Heart right ventricle (tissue), 16 donors: ENCODE measurements at regions not wholly inside any gene's neighbourhood (a gene's known extent, or its start where the extent isn't known, plus 50 kb on each side); places are given as distances from the start of the nearest gene placed in this dataset.

Experiments used
- ATAC-seq, 8 donors: fragments of 200-7000 bp; cut with Tn5 transposase; one replicate each; pipeline ENCODE4 v1.9.1; 2020; ENCODE audit warnings: mild to moderate bottlenecking in 8 of 8, moderate library complexity in 8 of 8, moderate number of reproducible peaks in 1 of 8
- DNase-seq, 2 donors: peaks; one replicate each; pipeline ENCODE4 v3.0.0-alpha.2; 2020
- H3K27ac ChIP-seq, 10 donors: fragments of 200-600 bp; sonication (generic) in 2 of 10; one replicate each; pipeline versions ENCODE4 v1.5.0 to v1.8.0; 2020 to 2022; ENCODE audit warnings: mild to moderate bottlenecking in 3 of 10
- H3K27me3 ChIP-seq, 7 donors: fragments of 200-600 bp; one replicate each; pipeline ENCODE4 v1.8.0; 2021 to 2022; ENCODE audit warnings: mild to moderate bottlenecking in 2 of 7
- H3K36me3 ChIP-seq, 9 donors: fragments of 200-600 bp; sonication (generic) in 1 of 9; one replicate each; pipeline versions ENCODE4 v1.5.0 to v1.8.0; 2020 to 2022; ENCODE audit warnings: mild to moderate bottlenecking in 2 of 9
- H3K4me1 ChIP-seq, 9 donors: fragments of 200-600 bp; sonication (generic) in 1 of 9; one replicate each; pipeline versions ENCODE4 v1.5.0 to v1.8.0; 2020 to 2022; ENCODE audit warnings: mild to moderate bottlenecking in 4 of 9
- H3K4me3 ChIP-seq, 10 donors: fragments of 200-600 bp; sonication (generic) in 2 of 10; one replicate each; pipeline versions ENCODE4 v1.5.0 to v1.8.0; 2020 to 2022; ENCODE audit warnings: mild to moderate bottlenecking in 7 of 10, moderate library complexity in 2 of 10
- H3K9me3 ChIP-seq, 11 donors: fragments of 200-600 bp in 10 of 11; sonication (generic) in 2 of 11; one replicate each; pipeline versions ENCODE4 v1.5.0 to v1.8.0; 2013 to 2022; ENCODE audit warnings: mild to moderate bottlenecking in 2 of 11, control low read depth in 1 of 11, moderate library complexity in 1 of 11
- WGBS, 2 donors: extraction: QIAGEN DNeasy Blood & Tissue Kit; methylation state at CpG; one replicate each; pipeline ENCODE4 v1.1.7; 2013; ENCODE audit warnings: inconsistent platforms in 1 of 2; 5-methylcytosine and 5-hydroxymethylcytosine counted together
- intact Hi-C, 10 donors: fragments of 100-400 bp; cut with DNase I; formaldehyde crosslinking; loops; one replicate each; pipeline versions ENCODE4 v1.11.1 to v1.14.2; 2022
- TF ChIP-seq, protein P1 (sequence below), 9 donors: fragments of 200-600 bp; sonication (generic) in 2 of 9; IDR thresholded peaks; one replicate each; pipeline versions ENCODE4 v1.5.0 to v1.8.0; 2021 to 2022; ENCODE audit warnings: antibody characterized with exemption in 9 of 9, mild to moderate bottlenecking in 5 of 9, moderate library complexity in 1 of 9
- donor health status: Arrhythmogenic right ventricular cardiomyopathy.
- donor health status: ischemic (EF 13 %, LVEDD 7.1; RV severe dilation, severe dysfunction).
- donor health status: healthy with polysubstance abuse.
- donor health status: DM: no; HTN: yes; CAD: no.
- donor health status: DM: no; HTN: no; CAD: no.
- donor health status: ischemic (EF 25% LVEDD 6.9; RV normal size, moderate dysfunction).
- donor health status: ischemic (EF 25% LVEDD 5.7; RV mildly dilated, moderate dysfunction).
- donor health status: healthy.
- donor health status: DM: yes; HTN: yes; CAD: no.
- donor health status: Ischemic cardiomyopathy.
- donor health status: ischemic (EF 35%, LVEDD 5.7; RV mildly dilated, moderate dysfunction).
- donor health status: nonischemic (EF 11% LVEDD 7.7; RV severe dilation, severe dysfunction).
- donor health status: DM: yes; HTN: yes; CAD: no.
- donor health status: PGD.
- donor health status: ischemic (EF 29% LVEDD 5.4; RV normal size, mild dysfunction).
- donor health status: nonischemic (EF 23%, LVEDD 6.1; RV moderate dilation, normal function).

DNA sequence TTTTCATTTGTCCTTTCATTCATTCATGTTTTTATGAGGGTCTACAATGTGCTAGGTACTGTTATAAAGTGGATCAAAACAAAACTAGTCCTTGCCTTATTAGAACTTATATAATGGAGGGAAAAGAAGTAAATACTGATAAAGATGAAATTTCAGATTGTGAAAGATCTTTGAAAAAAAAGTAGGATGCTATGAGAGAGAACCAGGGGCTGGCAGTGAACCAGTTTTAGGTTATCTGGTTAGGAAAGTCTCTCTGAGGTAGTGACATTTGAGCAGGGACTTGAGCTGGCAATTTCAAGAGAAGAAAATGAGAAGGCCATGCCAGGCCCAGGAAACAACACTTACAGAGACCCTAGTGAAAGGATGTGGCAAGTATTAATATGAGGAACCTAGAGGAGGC, 57.3 kb upstream of the E2F7 start:
- no peak for ATAC-seq
- H3K4me1 ChIP-seq = no peaks in the 10 kb centered on the region
- DNase-seq = no peak
- no peak overlapping the region for H3K27ac ChIP-seq
- intact Hi-C loops = no loop called here
- H3K9me3 ChIP-seq = peaks cover 0 to 4% (median 0%) of the 10 kb centered on the region in 11 donors
- no peaks in the 10 kb centered on the region for H3K27me3 ChIP-seq
- TF ChIP-seq, protein P1, sequence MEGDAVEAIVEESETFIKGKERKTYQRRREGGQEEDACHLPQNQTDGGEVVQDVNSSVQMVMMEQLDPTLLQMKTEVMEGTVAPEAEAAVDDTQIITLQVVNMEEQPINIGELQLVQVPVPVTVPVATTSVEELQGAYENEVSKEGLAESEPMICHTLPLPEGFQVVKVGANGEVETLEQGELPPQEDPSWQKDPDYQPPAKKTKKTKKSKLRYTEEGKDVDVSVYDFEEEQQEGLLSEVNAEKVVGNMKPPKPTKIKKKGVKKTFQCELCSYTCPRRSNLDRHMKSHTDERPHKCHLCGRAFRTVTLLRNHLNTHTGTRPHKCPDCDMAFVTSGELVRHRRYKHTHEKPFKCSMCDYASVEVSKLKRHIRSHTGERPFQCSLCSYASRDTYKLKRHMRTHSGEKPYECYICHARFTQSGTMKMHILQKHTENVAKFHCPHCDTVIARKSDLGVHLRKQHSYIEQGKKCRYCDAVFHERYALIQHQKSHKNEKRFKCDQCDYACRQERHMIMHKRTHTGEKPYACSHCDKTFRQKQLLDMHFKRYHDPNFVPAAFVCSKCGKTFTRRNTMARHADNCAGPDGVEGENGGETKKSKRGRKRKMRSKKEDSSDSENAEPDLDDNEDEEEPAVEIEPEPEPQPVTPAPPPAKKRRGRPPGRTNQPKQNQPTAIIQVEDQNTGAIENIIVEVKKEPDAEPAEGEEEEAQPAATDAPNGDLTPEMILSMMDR (IDR thresholded peaks at IDR 0.05) = no peak
- no peaks in the 10 kb centered on the region for H3K36me3 ChIP-seq
- no peak overlapping the region for H3K4me3 ChIP-seq

DNA sequence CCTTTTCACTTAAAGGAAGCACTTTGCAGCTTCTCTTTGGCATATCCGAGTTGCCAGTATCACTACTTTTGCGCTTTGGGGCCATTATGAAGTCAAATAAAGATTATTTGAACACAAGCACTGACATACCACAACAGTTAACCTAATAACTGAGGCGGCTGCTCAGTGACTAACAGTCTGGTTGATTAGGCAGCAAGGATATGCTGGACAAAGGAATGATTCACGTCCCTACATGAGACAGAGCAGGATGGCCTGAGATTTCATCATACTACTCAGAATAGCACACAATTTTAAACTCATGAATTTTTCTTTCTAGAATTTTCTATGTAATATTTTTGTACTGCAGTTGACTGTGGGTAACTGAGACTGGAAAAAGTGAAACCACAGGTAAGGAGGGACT, 56.9 kb upstream of the E2F7 start:
- Histone ChIP-seq H3K27ac (no peak overlapping the region), H3K9me3 (peaks cover 0 to 4% (median 0%) of the 10 kb centered on the region in 11 donors), H3K36me3 (no peaks in the 10 kb centered on the region), H3K4me1 (no peaks in the 10 kb centered on the region), H3K4me3 (no peak overlapping the region), H3K27me3 (no peaks in the 10 kb centered on the region)
- intact Hi-C loops = no loop called here
- ATAC-seq (peak in 3 of 8 donors; percentile 42 to 88 (median 50)), DNase-seq (no peak)
- 48 to 61% methylated on average over 4 of the region's 4 CpGs for WGBS, 2 donors
- TF ChIP-seq, protein P1 (IDR thresholded peaks at IDR 0.05) = no peak

DNA sequence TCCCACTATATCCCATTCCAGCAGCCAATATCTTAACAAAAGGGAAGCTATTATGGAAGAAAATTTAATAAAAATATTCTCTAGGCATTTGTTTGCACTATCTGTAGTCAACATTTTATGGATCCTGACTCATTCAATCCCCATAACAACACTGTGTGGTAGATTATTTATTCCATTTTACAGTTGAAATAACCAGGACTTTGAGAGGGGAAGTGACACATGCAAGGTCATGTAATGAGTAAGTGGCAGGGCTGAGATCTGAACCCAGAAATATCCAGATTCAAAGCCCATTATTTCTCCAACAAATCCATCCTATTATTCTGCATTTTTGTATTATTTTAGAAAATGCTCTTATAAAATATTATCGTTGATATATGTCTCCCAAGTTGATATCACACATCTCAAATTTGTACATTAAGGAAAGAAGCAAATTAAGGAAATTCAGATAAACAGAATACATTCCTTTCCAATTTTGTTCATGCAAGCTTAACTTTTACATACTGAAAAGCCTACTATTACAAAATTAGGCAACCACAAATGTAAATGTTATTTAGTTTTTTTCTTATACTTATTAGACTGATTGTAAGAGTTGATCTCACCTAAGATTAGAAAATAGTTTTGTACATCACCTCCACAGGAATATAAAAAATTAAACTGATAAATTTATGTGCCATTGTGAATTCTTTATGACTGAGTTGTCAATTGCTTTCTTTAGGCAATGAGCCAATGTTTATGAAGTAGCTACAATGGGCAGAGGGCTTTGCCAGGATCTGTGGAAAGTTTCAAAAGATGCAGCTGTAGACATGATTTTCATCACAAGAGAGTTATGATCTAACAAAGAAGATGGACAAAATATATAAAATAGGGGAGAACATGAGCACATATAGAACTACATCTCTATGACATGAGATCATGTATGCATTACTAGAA, 55.1 kb upstream of the E2F7 start:
- H3K27me3 ChIP-seq = no peaks in the 10 kb centered on the region
- H3K27ac ChIP-seq = no peak overlapping the region
- ATAC-seq (no peak), DNase-seq (no peak)
- intact Hi-C loops = no loop called here
- TF ChIP-seq, protein P1 (IDR thresholded peaks at IDR 0.05) = no peak
- 79 to 88% methylated on average over 1 of the region's 1 CpG for WGBS, 2 donors
- peaks cover 0 to 2% (median 0%) of the 10 kb centered on the region in 11 donors for H3K9me3 ChIP-seq
- H3K4me3 ChIP-seq = no peak overlapping the region
- no peaks in the 10 kb centered on the region for H3K36me3 ChIP-seq
- H3K4me1 ChIP-seq = no peaks in the 10 kb centered on the region

DNA sequence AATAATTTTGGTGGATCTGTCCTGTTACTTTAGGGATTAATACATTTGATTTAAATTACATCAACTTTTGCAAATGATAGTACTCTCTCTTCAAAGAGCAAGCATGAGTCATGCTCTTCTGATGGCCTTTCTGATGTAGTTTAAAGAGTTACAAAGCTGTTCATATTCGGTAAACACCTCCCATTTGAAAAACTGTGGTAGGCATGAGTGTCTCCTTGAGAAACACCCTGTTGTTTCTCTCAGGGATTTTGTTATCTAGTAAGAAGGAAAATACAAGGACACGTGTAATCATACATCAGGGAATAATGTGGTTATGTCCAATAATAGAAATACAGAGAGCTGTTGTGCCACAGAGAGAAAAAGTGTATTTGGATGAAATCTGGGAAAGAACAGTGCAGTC, 53.3 kb upstream of the E2F7 start:
- H3K36me3 ChIP-seq = no peaks in the 10 kb centered on the region
- H3K27ac ChIP-seq = no peak overlapping the region
- H3K4me1 ChIP-seq = no peaks in the 10 kb centered on the region
- H3K27me3 ChIP-seq = no peaks in the 10 kb centered on the region
- no peaks in the 10 kb centered on the region for H3K9me3 ChIP-seq
- WGBS, 2 donors = 59 to 71% methylated on average over 2 of the region's 2 CpGs
- TF ChIP-seq, protein P1 (IDR thresholded peaks at IDR 0.05) = no peak
- intact Hi-C loops = no loop called here
- DNase-seq (no peak), ATAC-seq (no peak)
- H3K4me3 ChIP-seq = no peak overlapping the region
